Nephron (organoid): ENCODE measurements at regions not wholly inside any gene's neighbourhood (a gene's known extent, or its start where the extent isn't known, plus 50 kb on each side); places are given as distances from the start of the nearest gene placed in this dataset.

Experiments
- H3K27ac Mint-ChIP-seq, 3 experiments: 2 replicates each; pipeline ENCODE4 v1.8.0; 2020; ENCODE audit warnings: mixed read lengths in 3 of 3, mild to moderate bottlenecking in 2 of 3, moderate library complexity in 1 of 3
- H3K27me3 Mint-ChIP-seq: 2 replicates; pipeline ENCODE4 v1.8.0; 2021; ENCODE audit warnings: low read depth, mild to moderate bottlenecking, moderate library complexity, mixed read lengths
- H3K36me3 Mint-ChIP-seq: 2 replicates; pipeline ENCODE4 v1.8.0; 2020; ENCODE audit warnings: low read depth, mixed read lengths
- H3K4me1 Mint-ChIP-seq: 2 replicates; pipeline ENCODE4 v1.8.0; 2020; ENCODE audit warnings: mixed read lengths
- H3K4me3 Mint-ChIP-seq, 3 experiments: 2 replicates each; pipeline ENCODE4 v1.8.0; 2020; ENCODE audit warnings: mild to moderate bottlenecking in 3 of 3, mixed read lengths in 3 of 3, moderate library complexity in 2 of 3
- H3K9me3 Mint-ChIP-seq: 2 replicates; pipeline ENCODE4 v1.8.0; 2020; ENCODE audit warnings: mixed read lengths
- TF ChIP-seq, protein P1 (sequence below), 3 experiments: fragments of 200-600 bp; sonication (generic); IDR thresholded peaks; one replicate each; pipeline ENCODE4 v1.5.0; 2021; ENCODE audit warnings: antibody characterized with exemption in 3 of 3; ENCODE audit not compliant: unreplicated experiment in 3 of 3

DNA sequence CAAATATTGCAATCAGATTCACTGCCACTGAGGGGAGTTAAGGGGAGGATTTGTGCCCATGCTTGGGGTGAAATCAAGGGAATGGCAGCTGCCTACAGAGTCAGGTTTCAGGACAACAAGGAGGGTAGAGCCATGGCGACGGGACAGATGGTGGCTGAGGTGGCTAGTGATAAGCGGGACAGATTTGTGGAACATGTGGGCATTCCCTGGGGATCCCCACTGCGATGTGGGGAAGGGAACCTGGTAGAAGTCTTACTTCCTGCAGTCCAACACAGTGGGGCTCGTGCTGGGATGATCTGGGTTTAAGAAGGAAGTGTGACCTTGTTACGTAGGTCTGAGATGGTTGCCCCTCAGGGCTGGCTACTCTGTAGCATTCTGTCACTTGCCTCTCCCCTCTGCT is 292.0 kb upstream of the JARID2 start:
- H3K9me3 Mint-ChIP-seq: peaks cover 6% of the 10 kb centered on the region
- TF ChIP-seq, protein P1, sequence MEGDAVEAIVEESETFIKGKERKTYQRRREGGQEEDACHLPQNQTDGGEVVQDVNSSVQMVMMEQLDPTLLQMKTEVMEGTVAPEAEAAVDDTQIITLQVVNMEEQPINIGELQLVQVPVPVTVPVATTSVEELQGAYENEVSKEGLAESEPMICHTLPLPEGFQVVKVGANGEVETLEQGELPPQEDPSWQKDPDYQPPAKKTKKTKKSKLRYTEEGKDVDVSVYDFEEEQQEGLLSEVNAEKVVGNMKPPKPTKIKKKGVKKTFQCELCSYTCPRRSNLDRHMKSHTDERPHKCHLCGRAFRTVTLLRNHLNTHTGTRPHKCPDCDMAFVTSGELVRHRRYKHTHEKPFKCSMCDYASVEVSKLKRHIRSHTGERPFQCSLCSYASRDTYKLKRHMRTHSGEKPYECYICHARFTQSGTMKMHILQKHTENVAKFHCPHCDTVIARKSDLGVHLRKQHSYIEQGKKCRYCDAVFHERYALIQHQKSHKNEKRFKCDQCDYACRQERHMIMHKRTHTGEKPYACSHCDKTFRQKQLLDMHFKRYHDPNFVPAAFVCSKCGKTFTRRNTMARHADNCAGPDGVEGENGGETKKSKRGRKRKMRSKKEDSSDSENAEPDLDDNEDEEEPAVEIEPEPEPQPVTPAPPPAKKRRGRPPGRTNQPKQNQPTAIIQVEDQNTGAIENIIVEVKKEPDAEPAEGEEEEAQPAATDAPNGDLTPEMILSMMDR (IDR thresholded peaks at IDR 0.05; ENCODE audit: unreplicated experiment in 3 of 3): no peak
- H3K27ac Mint-ChIP-seq: no peak overlapping the region
- peaks cover 5% of the 10 kb centered on the region for H3K27me3 Mint-ChIP-seq
- H3K36me3 Mint-ChIP-seq: peaks cover 3% of the 10 kb centered on the region
- H3K4me1 Mint-ChIP-seq: peaks cover 6% of the 10 kb centered on the region
- H3K4me3 Mint-ChIP-seq: no peak overlapping the region

DNA sequence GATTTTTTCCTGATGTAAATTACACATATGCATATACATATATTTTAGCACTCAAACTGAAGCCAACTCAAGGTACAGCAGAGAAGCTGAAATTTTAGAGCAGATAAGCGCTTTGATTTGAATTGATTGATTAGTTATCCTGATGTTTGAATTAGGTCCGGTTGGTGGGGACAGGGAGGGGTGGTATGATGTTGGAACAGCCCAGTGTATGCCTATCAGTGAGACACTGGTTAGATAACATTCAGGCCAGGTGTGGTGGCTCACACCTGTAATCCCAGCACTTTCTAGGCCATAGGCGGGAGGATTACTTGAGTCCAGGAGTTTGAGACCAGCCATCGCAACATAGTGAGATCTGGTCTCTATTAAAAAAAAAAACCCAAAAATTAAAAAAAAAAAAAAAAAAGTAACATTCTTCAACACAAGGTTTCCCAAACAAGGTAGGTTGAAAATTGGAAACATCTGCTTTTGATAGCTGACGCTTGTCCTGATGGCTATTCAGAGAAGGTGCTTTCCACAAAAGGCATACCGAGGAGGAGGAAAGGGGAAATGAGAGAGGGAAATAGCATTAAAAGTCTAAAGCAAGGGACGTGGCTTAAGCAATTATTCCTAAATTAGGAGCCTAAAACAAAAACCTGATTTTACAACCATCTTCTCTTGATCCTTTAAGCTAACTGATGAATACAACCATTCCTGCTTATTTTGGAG is 288.4 kb upstream of the JARID2 start:
- Mint-ChIP-seq H3K4me3 (no peak overlapping the region), H3K27ac (no peak overlapping the region), H3K36me3 (peaks cover 3% of the 10 kb centered on the region), H3K4me1 (peaks cover 6% of the 10 kb centered on the region), H3K9me3 (peaks cover 6% of the 10 kb centered on the region), H3K27me3 (peaks cover 5% of the 10 kb centered on the region)
- TF ChIP-seq, protein P1 (IDR thresholded peaks at IDR 0.05; ENCODE audit: unreplicated experiment in 3 of 3): no peak

DNA sequence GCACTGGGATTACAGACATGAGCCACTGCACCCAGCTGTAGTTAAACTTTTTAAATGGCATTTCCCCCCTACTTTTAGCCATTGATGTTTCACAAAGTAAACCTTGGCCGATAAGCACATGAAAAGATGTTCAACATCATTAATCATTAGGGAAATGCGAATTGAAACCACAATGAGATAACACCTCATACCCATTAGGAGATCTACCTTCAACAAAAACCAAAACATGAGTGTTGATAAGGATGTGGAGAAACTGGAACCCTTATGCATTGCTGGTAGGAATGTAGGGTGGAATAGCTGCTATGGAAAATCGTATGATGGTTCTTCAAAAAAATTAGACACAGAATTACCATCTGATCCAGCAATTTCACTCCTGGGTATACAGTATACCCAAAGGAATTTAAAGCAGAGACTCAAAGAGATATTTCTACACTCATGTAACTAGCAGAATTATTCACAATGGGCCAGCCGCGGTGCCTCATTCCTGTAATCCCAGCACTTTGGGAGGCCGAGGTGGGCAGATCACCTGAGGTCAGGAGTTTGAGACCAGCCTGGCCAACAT is 286.5 kb upstream of the JARID2 start:
- peaks cover under 1% of the 10 kb centered on the region for H3K4me1 Mint-ChIP-seq
- H3K36me3 Mint-ChIP-seq: peaks cover 3% of the 10 kb centered on the region
- TF ChIP-seq, protein P1 (IDR thresholded peaks at IDR 0.05; ENCODE audit: unreplicated experiment in 3 of 3): no peak
- H3K4me3 Mint-ChIP-seq: no peak overlapping the region
- H3K27me3 Mint-ChIP-seq: peaks cover 5% of the 10 kb centered on the region
- H3K27ac Mint-ChIP-seq: no peak overlapping the region
- peaks cover 3% of the 10 kb centered on the region for H3K9me3 Mint-ChIP-seq

DNA sequence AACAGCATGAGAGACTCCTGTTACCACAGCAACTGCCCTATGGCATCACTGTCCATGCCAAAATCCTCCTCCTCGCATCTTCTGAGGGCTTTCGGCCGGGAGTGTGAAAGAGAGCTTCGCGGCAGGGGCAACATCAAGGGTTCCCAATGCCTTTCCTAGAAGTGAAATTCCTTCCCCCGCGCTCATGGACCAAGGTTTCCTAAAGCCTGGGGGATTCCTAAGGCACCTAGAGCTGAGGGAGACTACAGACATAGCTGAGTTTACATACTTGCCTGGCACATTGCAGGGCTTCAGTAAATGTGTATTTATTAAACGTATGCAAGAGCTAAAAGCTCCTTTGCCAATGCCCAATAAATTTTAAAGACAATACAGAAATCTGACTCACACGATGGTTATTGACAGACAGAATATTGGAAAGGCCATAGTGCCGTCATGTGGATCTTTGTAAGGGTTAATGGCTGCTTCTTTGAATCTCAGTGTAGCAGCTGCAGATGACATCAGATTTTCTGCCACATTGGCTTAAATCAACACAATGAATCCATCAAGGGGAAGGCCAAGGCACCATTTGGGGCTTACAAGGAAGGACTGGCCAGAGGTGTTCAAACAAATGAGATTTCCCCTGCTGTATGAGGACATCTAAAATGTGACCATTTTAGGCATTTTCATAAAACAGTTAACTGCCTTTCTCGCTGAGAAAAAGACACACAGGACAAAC is 281.2 kb upstream of the JARID2 start:
- Mint-ChIP-seq H3K27ac (peak overlapping the region in 1 of 3 experiments; percentile 43), H3K4me3 (no peak overlapping the region), H3K36me3 (peaks cover 3% of the 10 kb centered on the region), H3K4me1 (peaks cover 23% of the 10 kb centered on the region), H3K27me3 (no peaks in the 10 kb centered on the region), H3K9me3 (no peaks in the 10 kb centered on the region)
- TF ChIP-seq, protein P1 (IDR thresholded peaks at IDR 0.05; ENCODE audit: unreplicated experiment in 3 of 3): no peak

DNA sequence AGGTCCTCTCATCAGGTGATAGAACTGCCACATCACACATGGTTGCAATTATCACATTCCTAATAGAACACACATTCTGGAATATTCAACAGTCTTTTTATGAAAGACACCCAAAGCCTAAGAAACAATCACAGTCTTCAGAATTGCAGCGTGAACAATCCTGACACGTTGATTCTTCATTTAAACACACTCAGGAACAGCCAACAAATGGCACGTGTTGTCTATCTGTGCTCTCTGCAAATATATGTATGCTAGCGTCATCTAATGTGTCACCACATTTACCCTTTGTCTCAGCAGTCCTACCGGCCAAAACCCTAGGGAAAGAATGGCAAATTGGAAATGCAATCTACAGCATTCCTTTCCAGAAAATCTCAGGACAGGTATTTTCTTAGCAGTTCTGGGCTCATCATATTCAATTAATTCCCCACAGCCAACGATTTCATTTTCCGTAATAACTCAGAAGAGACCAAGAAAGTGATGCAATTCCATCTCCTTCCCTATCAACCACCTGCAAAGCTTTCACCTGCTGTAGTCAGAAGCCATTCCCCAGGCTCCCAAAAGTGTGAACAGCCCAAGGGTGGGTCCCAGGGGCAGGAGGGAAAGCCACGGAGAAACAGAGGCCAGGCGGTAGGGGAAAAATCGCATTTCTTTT is 280.3 kb upstream of the JARID2 start:
- Mint-ChIP-seq H3K27ac (no peak overlapping the region), H3K4me3 (no peak overlapping the region), H3K36me3 (peaks cover 3% of the 10 kb centered on the region), H3K27me3 (no peaks in the 10 kb centered on the region), H3K9me3 (peaks cover 5% of the 10 kb centered on the region), H3K4me1 (peaks cover 23% of the 10 kb centered on the region)
- TF ChIP-seq, protein P1 (IDR thresholded peaks at IDR 0.05; ENCODE audit: unreplicated experiment in 3 of 3): no peak
